Astrocyte of the cerebellum (primary cell): ENCODE measurements at regions not wholly inside any gene's neighbourhood (a gene's known extent, or its start where the extent isn't known, plus 50 kb on each side); places are given as distances from the start of the nearest gene placed in this dataset.
"Not testable (repeated sequence)": the region's sequence is repeated elsewhere in the genome, so short reads cannot be mapped to it uniquely, and the experiment has no call there.

ENCODE experiments used
- DNase-seq: peaks from one replicate; pipeline ENCODE4 v3.0.0-alpha.2; 2011; ENCODE audit warnings: low read depth
- H3K4me3 ChIP-seq: 2 replicates; pipeline ENCODE4 v1.5.1; 2011; ENCODE audit warnings: mild to moderate bottlenecking, low read depth, low read length, moderate library complexity
- in situ Hi-C: cut with HindIII; loops from 2 replicates; pipeline ENCODE4 v1.10.0; 2017; ENCODE audit warnings: low sequenced_read_pairs
- TF ChIP-seq, protein P1 (sequence below): IDR thresholded peaks from 2 replicates; pipeline ENCODE4 v1.5.1; 2012; ENCODE audit warnings: low read length, low read depth, moderate library complexity, mild to moderate bottlenecking; ENCODE audit errors: missing control alignments

DNA sequence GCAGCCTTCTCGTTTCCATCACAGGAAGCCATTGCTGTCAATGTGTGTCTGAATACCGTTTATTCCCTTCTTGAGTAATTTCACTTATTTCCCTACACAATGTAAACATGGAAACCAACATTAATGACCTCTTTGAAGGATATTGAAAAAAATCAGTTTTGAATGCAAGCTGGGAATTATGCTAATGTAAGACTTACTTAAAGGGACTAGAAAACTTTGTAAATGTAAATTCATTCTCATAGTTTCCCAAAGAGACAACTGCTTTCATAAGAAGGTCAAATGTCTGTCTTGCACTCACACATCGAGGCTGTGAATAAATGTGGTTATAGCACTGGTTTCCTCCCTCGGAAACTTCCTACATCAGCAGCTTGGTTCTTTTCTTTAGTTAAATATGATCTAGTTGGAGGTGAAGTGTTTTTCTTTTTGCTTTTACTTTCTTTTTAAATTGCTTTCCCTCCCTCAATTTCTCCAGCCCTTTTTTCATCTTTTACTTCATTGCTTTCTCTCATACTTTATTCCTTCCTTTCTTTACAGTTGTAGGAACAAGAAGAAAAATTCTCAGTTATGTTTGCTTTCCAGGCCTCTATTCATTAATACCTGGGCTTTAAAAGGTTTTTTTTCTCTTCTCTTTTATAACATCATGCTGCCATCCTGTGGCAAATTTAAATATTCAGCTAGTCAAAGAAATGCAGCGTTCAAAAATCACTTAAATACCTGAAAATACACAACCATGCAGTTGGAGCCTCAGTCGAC, 108.3 kb downstream of the TNFAIP3 start:
- TF ChIP-seq, protein P1, sequence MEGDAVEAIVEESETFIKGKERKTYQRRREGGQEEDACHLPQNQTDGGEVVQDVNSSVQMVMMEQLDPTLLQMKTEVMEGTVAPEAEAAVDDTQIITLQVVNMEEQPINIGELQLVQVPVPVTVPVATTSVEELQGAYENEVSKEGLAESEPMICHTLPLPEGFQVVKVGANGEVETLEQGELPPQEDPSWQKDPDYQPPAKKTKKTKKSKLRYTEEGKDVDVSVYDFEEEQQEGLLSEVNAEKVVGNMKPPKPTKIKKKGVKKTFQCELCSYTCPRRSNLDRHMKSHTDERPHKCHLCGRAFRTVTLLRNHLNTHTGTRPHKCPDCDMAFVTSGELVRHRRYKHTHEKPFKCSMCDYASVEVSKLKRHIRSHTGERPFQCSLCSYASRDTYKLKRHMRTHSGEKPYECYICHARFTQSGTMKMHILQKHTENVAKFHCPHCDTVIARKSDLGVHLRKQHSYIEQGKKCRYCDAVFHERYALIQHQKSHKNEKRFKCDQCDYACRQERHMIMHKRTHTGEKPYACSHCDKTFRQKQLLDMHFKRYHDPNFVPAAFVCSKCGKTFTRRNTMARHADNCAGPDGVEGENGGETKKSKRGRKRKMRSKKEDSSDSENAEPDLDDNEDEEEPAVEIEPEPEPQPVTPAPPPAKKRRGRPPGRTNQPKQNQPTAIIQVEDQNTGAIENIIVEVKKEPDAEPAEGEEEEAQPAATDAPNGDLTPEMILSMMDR, result no peak
- in situ Hi-C loops, result no loop called here
- H3K4me3 ChIP-seq, result no peak overlapping the region
- no peak for DNase-seq

DNA sequence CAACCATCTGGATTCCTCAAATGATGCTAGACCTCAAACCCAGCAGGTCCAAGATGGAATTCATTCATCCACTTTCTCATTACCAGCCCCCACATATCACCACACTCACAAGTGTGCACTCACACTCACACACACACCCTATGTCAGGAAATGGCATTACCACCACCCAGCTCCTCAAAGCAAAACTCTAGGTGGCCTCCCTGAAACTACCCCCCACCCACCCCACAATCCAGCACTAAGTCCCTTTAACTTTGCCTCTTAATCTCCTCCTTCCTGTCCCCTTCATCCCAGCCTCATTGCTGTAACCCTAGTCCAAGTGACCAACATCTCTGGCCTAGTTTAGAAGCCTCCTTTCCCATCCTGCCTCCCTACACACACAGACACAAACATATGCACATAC, 109.4 kb downstream of the TNFAIP3 start:
- in situ Hi-C loops, result no loop called here
- H3K4me3 ChIP-seq, result no peak overlapping the region
- no peak for DNase-seq
- TF ChIP-seq, protein P1, result no peak

DNA sequence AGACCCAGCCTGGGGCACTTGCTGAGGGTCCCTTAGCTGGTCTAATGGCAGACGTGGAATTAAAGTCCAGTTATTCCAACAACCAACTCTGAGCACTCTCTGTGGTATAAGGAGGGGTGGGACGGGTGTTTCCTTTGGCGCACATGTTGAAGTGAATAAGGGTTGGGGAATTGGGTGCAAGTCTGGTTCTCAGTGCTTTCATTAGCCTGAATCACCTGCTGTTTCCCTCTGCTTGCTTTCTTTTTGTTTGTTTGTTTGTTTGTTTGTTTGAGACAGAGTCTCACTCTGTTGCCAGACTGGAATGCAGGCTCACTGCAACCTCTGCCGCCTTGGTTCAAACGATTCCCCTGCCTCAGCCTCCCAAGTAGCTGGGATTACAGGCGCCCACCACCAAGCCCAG, 110.1 kb downstream of the TNFAIP3 start:
- no peak overlapping the region for H3K4me3 ChIP-seq
- in situ Hi-C loops, result no loop called here
- TF ChIP-seq, protein P1, result no peak
- no peak for DNase-seq

DNA sequence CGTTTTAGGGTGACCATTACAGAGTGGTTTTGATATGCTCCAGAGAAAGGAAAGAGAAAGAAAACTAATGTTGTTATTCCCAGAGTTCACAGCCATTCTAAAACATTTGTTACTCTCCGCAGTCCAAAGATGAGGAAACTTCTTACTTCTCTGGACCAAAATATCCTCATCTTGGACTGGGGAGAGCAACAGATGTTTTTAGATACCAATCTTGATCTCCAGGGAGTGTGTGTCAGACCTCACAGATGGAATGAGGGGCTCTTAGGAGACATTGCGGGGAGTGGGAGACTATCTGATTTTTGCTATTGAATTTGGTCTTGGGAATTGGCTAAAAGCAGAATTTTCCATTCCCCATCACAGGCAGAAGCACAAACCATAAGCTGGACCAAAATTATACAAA, 110.8 kb downstream of the TNFAIP3 start:
- TF ChIP-seq, protein P1, result no peak
- DNase-seq, result no peak
- in situ Hi-C loops, result no loop called here
- no peak overlapping the region for H3K4me3 ChIP-seq

DNA sequence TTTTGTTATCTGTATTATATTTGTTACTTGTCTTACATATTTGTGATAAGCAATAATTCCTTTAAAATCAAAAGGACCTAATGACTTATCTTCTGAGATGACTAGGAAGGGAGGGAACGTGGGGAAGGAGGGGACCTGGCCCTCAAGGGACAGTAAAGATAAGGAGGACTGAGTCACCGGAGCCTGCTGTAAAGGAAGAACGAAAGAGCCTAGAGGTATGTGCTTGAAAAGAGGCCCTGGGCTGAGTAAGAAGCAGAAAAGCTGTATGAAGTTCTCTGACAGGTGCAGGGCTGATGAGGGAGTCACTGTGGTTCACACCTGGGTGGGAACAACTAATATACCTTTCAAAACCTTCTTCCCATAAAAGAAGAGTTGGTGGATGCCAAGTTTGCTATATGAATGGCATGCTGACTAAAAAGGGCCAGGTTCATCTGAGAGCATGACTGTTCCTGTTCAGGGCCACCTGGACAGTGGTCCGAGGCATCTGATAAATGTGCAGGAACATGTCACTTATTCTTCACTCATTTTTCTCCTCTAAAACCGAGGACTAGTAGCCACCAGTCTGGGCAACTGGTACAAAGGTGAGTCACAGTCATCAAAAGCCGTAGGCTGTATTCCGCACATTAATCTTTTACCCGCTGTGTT, 111.3 kb downstream of the TNFAIP3 start:
- TF ChIP-seq, protein P1, result no peak
- no peak for DNase-seq
- no peak overlapping the region for H3K4me3 ChIP-seq
- in situ Hi-C loops, result no loop called here

DNA sequence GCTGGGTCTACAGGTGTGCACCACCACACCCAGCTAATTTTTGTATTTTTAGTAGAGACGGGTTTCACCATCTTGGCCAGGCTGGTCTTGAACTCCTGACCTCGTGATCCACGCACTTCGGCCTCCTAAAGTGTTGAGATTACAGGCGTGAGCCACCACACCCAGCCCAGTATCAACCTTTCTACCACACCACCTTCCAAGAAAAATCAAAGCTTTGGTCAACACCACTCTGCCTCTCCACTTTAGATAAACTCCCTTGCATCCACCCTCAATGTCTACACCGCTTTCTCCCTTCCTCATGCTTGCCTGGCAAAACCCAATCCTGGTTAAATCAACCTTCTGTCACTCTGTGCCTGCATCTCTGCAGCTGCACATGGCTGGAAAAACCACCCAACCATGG, 112.2 kb downstream of the TNFAIP3 start:
- in situ Hi-C loops, DNase-seq, H3K4me3 ChIP-seq: not testable (repeated sequence)

DNA sequence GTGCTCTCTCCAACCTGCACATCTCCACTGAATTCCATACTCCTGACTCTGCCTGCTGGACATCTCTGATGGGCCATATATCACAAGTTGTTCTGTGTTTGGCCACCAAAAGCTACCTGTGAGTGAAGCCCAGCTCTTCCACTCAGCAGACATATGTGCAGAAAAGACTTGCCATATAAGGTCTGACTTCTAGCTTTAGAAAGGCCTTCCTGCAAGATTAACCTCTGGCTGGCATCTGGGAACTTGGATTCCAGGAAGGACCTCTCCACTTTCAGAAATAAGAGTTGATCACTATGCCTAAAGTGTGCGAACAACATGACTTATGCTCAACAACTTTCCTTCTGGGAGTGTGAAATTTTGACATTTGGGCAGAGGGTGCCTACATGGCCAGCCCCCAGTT, 113.7 kb downstream of the TNFAIP3 start:
- DNase-seq, result no peak
- TF ChIP-seq, protein P1, result no peak
- in situ Hi-C loops, result no loop called here

More for the DNA sequence above, 113.7 kb downstream of the TNFAIP3 start:
- no peak overlapping the region for H3K4me3 ChIP-seq
